Trophoblast cell (in vitro differentiated cells and primary cell): ENCODE measurements at regions not wholly inside any gene's neighbourhood (a gene's known extent, or its start where the extent isn't known, plus 50 kb on each side); places are given as distances from the start of the nearest gene placed in this dataset.

Experiments
- DNase-seq, 2 donors: peaks; one replicate each; pipeline ENCODE4 v3.0.0-alpha.2; 2016
- H2AFZ ChIP-seq: 2 replicates; pipeline ENCODE4 v1.6.1; 2013; ENCODE audit warnings: low read length, moderate library complexity, mild to moderate bottlenecking; ENCODE audit not compliant: insufficient read depth, poor library complexity
- H2AK5ac ChIP-seq: 2 replicates; pipeline ENCODE4 v1.6.1; 2013; ENCODE audit warnings: mild to moderate bottlenecking, low read length
- H2BK120ac ChIP-seq: 2 replicates; pipeline ENCODE4 v1.6.1; 2013; ENCODE audit warnings: low read length, mild to moderate bottlenecking, moderate library complexity; ENCODE audit not compliant: insufficient read depth, poor library complexity
- H2BK12ac ChIP-seq: 2 replicates; pipeline ENCODE4 v1.6.1; 2013; ENCODE audit warnings: mild to moderate bottlenecking, low read length, moderate library complexity
- H2BK5ac ChIP-seq: 2 replicates; pipeline ENCODE4 v1.6.1; 2013; ENCODE audit warnings: low read length, low read depth, moderate library complexity, mild to moderate bottlenecking; ENCODE audit not compliant: poor library complexity
- H3K14ac ChIP-seq: 2 replicates; pipeline ENCODE4 v1.6.1; 2013; ENCODE audit warnings: mild to moderate bottlenecking, low read length
- H3K18ac ChIP-seq: 2 replicates; pipeline ENCODE4 v1.6.1; 2013; ENCODE audit warnings: mild to moderate bottlenecking, low read length
- H3K23ac ChIP-seq: 2 replicates; pipeline ENCODE4 v1.6.1; 2013; ENCODE audit warnings: low read length
- H3K27ac ChIP-seq: 2 replicates; pipeline ENCODE4 v1.5.1; 2013; ENCODE audit warnings: low read depth, mild to moderate bottlenecking, inconsistent platforms, low read length, moderate library complexity
- H3K27me3 ChIP-seq: 2 replicates; pipeline ENCODE4 v1.6.1; 2013; ENCODE audit warnings: inconsistent platforms, mild to moderate bottlenecking, low read length, moderate library complexity; ENCODE audit not compliant: insufficient read depth
- H3K36me3 ChIP-seq, 2 experiments: 1 replicate in 1 of 2; 2 replicates in 1 of 2; pipeline ENCODE4 v1.6.1; 2013; ENCODE audit warnings: low read length in 2 of 2, mild to moderate bottlenecking in 2 of 2, moderate library complexity in 1 of 2; ENCODE audit not compliant: insufficient read depth in 2 of 2, control insufficient read depth in 1 of 2
- H3K4ac ChIP-seq: 2 replicates; pipeline ENCODE4 v1.6.1; 2013; ENCODE audit warnings: low read depth, mild to moderate bottlenecking, low read length, moderate library complexity
- H3K4me1 ChIP-seq, 2 experiments: 1 replicate in 1 of 2; 2 replicates in 1 of 2; pipeline ENCODE4 v1.6.1; 2013; ENCODE audit warnings: low read length in 2 of 2, mild to moderate bottlenecking in 2 of 2, moderate library complexity in 1 of 2; ENCODE audit not compliant: insufficient read depth in 2 of 2, control insufficient read depth in 1 of 2
- H3K4me2 ChIP-seq: 2 replicates; pipeline ENCODE4 v1.6.1; 2013; ENCODE audit warnings: inconsistent platforms, mild to moderate bottlenecking, low read length, moderate library complexity
- H3K4me3 ChIP-seq: 2 replicates; pipeline ENCODE4 v1.5.1; 2013; ENCODE audit warnings: mild to moderate bottlenecking, low read depth, low read length, inconsistent platforms
- H3K79me1 ChIP-seq: one replicate; pipeline ENCODE4 v1.6.1; 2013; ENCODE audit warnings: low read length
- H3K79me2 ChIP-seq: 2 replicates; pipeline ENCODE4 v1.6.1; 2013; ENCODE audit warnings: low read length, mild to moderate bottlenecking; ENCODE audit not compliant: control insufficient read depth, insufficient read depth, poor library complexity
- H3K9ac ChIP-seq: 2 replicates; pipeline ENCODE4 v1.6.1; 2013; ENCODE audit warnings: mild to moderate bottlenecking, low read length
- H3K9me3 ChIP-seq: 2 replicates; pipeline ENCODE4 v1.6.1; 2013; ENCODE audit warnings: low read depth, mild to moderate bottlenecking, control low read depth, inconsistent platforms, low read length; ENCODE audit not compliant: insufficient read depth
- H4K12ac ChIP-seq: 2 replicates; pipeline ENCODE4 v1.6.1; 2013; ENCODE audit warnings: low read depth, mild to moderate bottlenecking, low read length, moderate library complexity
- H4K8ac ChIP-seq: 2 replicates; pipeline ENCODE4 v1.6.1; 2013; ENCODE audit warnings: low read depth, mild to moderate bottlenecking, low read length, moderate library complexity
- H4K91ac ChIP-seq: one replicate; pipeline ENCODE4 v1.6.1; 2013; ENCODE audit warnings: low read depth, mild to moderate bottlenecking, low read length, moderate library complexity
- WGBS: extraction: QIAGEN DNeasy Blood & Tissue Kit; methylation state at CpG from one replicate; pipeline ENCODE4 v1.1.7; 2013; ENCODE audit warnings: missing lambda C conversion rate; ENCODE audit not compliant: insufficient read length, insufficient coverage; ENCODE audit errors: extremely low coverage; 5-methylcytosine and 5-hydroxymethylcytosine counted together

DNA sequence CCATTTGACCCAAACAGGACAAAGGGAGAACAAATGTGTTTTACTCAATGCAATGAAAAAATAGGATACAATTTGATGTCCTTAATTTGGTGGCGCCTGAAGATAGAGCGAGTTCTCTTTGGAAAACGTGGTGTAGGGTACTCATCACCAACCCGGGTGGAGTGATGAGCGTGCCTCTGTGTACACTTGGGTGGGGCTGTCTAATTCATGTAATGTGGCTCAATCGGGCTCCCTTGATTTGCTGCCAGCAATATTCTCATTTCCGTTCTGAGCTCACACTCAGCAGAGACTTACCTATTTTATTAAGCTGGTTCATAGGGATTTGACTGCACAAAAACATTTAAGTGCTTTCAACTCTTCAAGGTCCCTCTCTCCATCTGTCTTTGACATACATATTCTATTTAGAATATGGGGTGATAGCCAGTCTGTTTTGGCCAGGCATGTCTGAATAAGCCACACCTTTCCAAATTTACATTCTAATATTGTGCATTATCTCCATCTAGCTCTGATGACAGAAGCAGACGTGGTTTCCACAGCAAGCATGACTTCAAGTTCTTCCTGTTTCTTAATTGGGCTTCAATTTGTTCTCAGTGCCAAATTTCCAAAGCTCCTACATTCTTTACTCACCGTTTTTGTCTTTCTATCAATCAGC is 162.5 kb downstream of the IRX2 start:
- no peak overlapping the region for H4K91ac ChIP-seq
- no peak overlapping the region for H2AFZ ChIP-seq
- WGBS: no CpG with 5 or more reads among the region's 9 CpGs
- H2BK12ac ChIP-seq: no peak overlapping the region
- no peaks in the 10 kb centered on the region for H3K36me3 ChIP-seq
- H3K27me3 ChIP-seq: no peaks in the 10 kb centered on the region
- H3K23ac ChIP-seq: no peak overlapping the region
- H3K9ac ChIP-seq: no peak overlapping the region
- no peak overlapping the region for H2BK5ac ChIP-seq
- no peaks in the 10 kb centered on the region for H3K4me1 ChIP-seq
- H2AK5ac ChIP-seq: no peak overlapping the region
- H3K4ac ChIP-seq: no peak overlapping the region
- H3K9me3 ChIP-seq: peaks cover 16% of the 10 kb centered on the region
- no peak for DNase-seq
- no peak overlapping the region for H2BK120ac ChIP-seq
- no peaks in the 10 kb centered on the region for H3K79me2 ChIP-seq
- H4K12ac ChIP-seq: no peak overlapping the region
- no peak overlapping the region for H3K18ac ChIP-seq
- H3K14ac ChIP-seq: no peak overlapping the region
- no peak overlapping the region for H4K8ac ChIP-seq
- no peak overlapping the region for H3K4me2 ChIP-seq
- no peak overlapping the region for H3K4me3 ChIP-seq
- no peaks in the 10 kb centered on the region for H3K79me1 ChIP-seq
- H3K27ac ChIP-seq: no peak overlapping the region

- no peak overlapping the region for H3K4ac ChIP-seq
- no peak overlapping the region for H2BK5ac ChIP-seq
- no peaks in the 10 kb centered on the region for H3K36me3 ChIP-seq
- no peak overlapping the region for H3K4me2 ChIP-seq
- no peak overlapping the region for H4K91ac ChIP-seq
- no peaks in the 10 kb centered on the region for H3K4me1 ChIP-seq
- H3K9me3 ChIP-seq: peaks cover 22% of the 10 kb centered on the region
- no peak overlapping the region for H2BK12ac ChIP-seq
- H2BK120ac ChIP-seq: no peak overlapping the region
- no peaks in the 10 kb centered on the region for H3K27me3 ChIP-seq
- H3K9ac ChIP-seq: no peak overlapping the region
- no peak overlapping the region for H3K27ac ChIP-seq
- no peak for DNase-seq
- no peak overlapping the region for H3K14ac ChIP-seq
- H3K79me1 ChIP-seq: no peaks in the 10 kb centered on the region
- no peak overlapping the region for H3K18ac ChIP-seq
- H3K4me3 ChIP-seq: no peak overlapping the region
- H3K23ac ChIP-seq: no peak overlapping the region
- H4K8ac ChIP-seq: no peak overlapping the region
- no peak overlapping the region for H4K12ac ChIP-seq
- WGBS: no CpG with 5 or more reads among the region's 15 CpGs
- no peak overlapping the region for H2AFZ ChIP-seq
- no peaks in the 10 kb centered on the region for H3K79me2 ChIP-seq
- H2AK5ac ChIP-seq: no peak overlapping the region
Observed at GRCh38 chr5:2587189-2588031, 164.1 kb downstream of the IRX2 start.

DNA sequence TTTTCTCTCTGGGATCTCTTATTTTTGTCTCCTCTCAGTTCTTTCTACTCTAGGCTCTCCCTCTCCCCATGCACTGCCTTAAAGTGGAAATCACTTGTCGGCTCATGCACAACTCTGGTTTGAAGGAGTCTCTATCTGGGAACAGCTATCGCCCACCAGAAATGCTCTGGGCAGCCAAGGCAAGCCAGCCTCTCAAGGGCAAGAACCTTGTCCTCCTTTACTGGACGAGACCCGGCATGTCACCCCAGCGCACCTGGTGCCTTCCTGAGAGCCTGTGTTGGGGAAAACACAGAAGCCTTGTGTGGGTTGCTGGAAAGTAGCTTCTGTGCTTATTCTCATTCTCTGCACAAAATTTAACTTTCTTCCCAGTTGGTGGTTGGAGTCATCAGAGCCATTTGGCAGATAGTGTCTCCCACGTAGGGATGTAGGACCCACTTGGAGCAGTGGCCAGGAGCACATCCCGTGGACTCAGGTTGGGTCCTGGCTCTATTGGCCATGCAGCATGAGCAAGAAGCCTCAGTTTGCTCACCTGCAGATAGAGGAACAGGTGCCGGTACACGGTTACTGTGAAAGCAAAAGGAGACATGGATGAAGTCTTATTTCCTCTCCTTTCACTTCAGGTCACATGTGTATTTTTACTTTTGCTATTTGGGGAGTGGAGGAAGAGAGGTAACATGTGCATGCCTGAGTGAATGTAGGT is 165.3 kb downstream of the IRX2 start:
- no peak for DNase-seq
- no peak overlapping the region for H3K4ac ChIP-seq
- H2BK12ac ChIP-seq: no peak overlapping the region
- H4K12ac ChIP-seq: no peak overlapping the region
- no peak overlapping the region for H3K18ac ChIP-seq
- no peak overlapping the region for H2BK5ac ChIP-seq
- no peak overlapping the region for H3K9ac ChIP-seq
- no peaks in the 10 kb centered on the region for H3K4me1 ChIP-seq
- no peaks in the 10 kb centered on the region for H3K79me1 ChIP-seq
- H3K4me3 ChIP-seq: no peak overlapping the region
- H2BK120ac ChIP-seq: no peak overlapping the region
- no CpG with 5 or more reads among the region's 9 CpGs for WGBS
- no peak overlapping the region for H4K91ac ChIP-seq
- no peaks in the 10 kb centered on the region for H3K36me3 ChIP-seq
- no peak overlapping the region for H3K14ac ChIP-seq
- peaks cover 22% of the 10 kb centered on the region for H3K9me3 ChIP-seq
- no peak overlapping the region for H3K23ac ChIP-seq
- no peaks in the 10 kb centered on the region for H3K79me2 ChIP-seq
- no peak overlapping the region for H4K8ac ChIP-seq
- no peak overlapping the region for H3K4me2 ChIP-seq
- no peak overlapping the region for H3K27ac ChIP-seq
- no peaks in the 10 kb centered on the region for H3K27me3 ChIP-seq
- H2AFZ ChIP-seq: no peak overlapping the region
- H2AK5ac ChIP-seq: no peak overlapping the region

- Histone ChIP-seq H2BK5ac (no peak overlapping the region), H3K27ac (no peak overlapping the region), H3K4me3 (no peak overlapping the region), H2AK5ac (no peak overlapping the region), H3K9ac (no peak overlapping the region), H3K4ac (no peak overlapping the region), H3K79me1 (no peaks in the 10 kb centered on the region), H2AFZ (no peak overlapping the region), H4K8ac (no peak overlapping the region), H3K18ac (no peak overlapping the region), H2BK12ac (no peak overlapping the region), H3K36me3 (no peaks in the 10 kb centered on the region), H4K91ac (no peak overlapping the region), H2BK120ac (no peak overlapping the region), H3K9me3 (peaks cover 22% of the 10 kb centered on the region), H3K4me1 (no peaks in the 10 kb centered on the region), H3K14ac (no peak overlapping the region), H3K79me2 (no peaks in the 10 kb centered on the region), H3K4me2 (no peak overlapping the region), H3K27me3 (no peaks in the 10 kb centered on the region), H4K12ac (no peak overlapping the region), H3K23ac (no peak overlapping the region)
- no peak for DNase-seq
- WGBS: 100% methylated on average over 2 of the region's 3 CpGs
Observed at GRCh38 chr5:2584579-2585269, 166.8 kb downstream of the IRX2 start.
